ACC112 (cell line): ENCODE measurements at regions not wholly inside any gene's neighbourhood (a gene's known extent, or its start where the extent isn't known, plus 50 kb on each side); places are given as distances from the start of the nearest gene placed in this dataset.

Experiments
- H2AFZ ChIP-seq: fragments of 200-600 bp; sonication (generic); one replicate; pipeline ENCODE4 v1.6.0; 2017; ENCODE audit warnings: antibody characterized with exemption, low read length; ENCODE audit not compliant: unreplicated experiment
- H3K27ac ChIP-seq: fragments of 200-600 bp; sonication (generic); 2 replicates; pipeline ENCODE4 v1.5.1; 2014; ENCODE audit warnings: low read depth, mild to moderate bottlenecking, antibody characterized with exemption, low read length, moderate library complexity
- H3K27me3 ChIP-seq: fragments of 200-600 bp; sonication (generic); 2 replicates; pipeline ENCODE4 v1.6.1; 2014; ENCODE audit warnings: mild to moderate bottlenecking, antibody characterized with exemption, low read length, moderate library complexity, mixed read lengths; ENCODE audit not compliant: insufficient read depth
- H3K36me3 ChIP-seq: fragments of 200-600 bp; sonication (generic); 2 replicates; pipeline ENCODE4 v1.6.1; 2016; ENCODE audit warnings: mild to moderate bottlenecking, antibody characterized with exemption, low read length, moderate library complexity, mixed read lengths; ENCODE audit not compliant: insufficient read depth
- H3K4me1 ChIP-seq: fragments of 200-600 bp; sonication (generic); one replicate; pipeline ENCODE4 v1.6.1; 2016; ENCODE audit warnings: low read length, mixed read lengths; ENCODE audit not compliant: insufficient read depth, unreplicated experiment, control insufficient read depth
- H3K4me3 ChIP-seq: fragments of 200-600 bp; sonication (generic); 2 replicates; pipeline ENCODE4 v1.5.1; 2014; ENCODE audit warnings: mild to moderate bottlenecking, low read depth, low read length
- H3K79me2 ChIP-seq: fragments of 200-600 bp; sonication (generic); one replicate; pipeline ENCODE4 v1.6.0; 2016; ENCODE audit warnings: low read length; ENCODE audit not compliant: control insufficient read depth, unreplicated experiment, insufficient read depth

GRCh38 chr2:143906850-143907249 lies 613.1 kb downstream of the ZEB2 start:
- Histone ChIP-seq H3K4me3 (no peak overlapping the region), H3K27me3 (no peaks in the 10 kb centered on the region), H3K36me3 (no peaks in the 10 kb centered on the region), H2AFZ (no peak overlapping the region), H3K4me1 (peaks cover 1% of the 10 kb centered on the region), H3K79me2 (no peaks in the 10 kb centered on the region), H3K27ac (no peak overlapping the region)

DNA sequence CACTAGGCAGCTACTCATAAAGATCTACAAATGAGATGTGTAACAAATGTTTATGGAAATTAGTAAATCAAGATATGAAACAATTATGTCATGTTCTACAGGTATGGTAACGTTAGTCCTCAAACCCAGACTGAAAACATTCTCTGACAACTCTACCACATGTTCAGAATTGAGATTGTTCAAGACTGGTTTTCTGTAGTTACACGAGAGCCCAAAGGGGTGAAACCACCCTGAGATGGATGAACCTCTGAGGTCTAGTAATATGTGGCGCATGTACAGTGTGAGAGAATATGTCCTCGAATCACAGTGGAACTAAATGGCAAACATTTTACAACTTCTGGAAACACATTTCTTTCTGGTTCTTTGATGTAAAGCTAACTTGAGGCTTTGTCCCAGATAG lies 614.3 kb downstream of the ZEB2 start:
- Histone ChIP-seq H3K27me3 (no peaks in the 10 kb centered on the region), H3K27ac (no peak overlapping the region), H3K4me1 (peaks cover 13% of the 10 kb centered on the region), H2AFZ (no peak overlapping the region), H3K4me3 (no peak overlapping the region), H3K79me2 (no peaks in the 10 kb centered on the region), H3K36me3 (no peaks in the 10 kb centered on the region)

- H2AFZ ChIP-seq = no peak overlapping the region
- no peaks in the 10 kb centered on the region for H3K79me2 ChIP-seq
- H3K36me3 ChIP-seq = no peaks in the 10 kb centered on the region
- H3K27me3 ChIP-seq = no peaks in the 10 kb centered on the region
- no peak overlapping the region for H3K27ac ChIP-seq
- peaks cover 14% of the 10 kb centered on the region for H3K4me1 ChIP-seq
- H3K4me3 ChIP-seq = no peak overlapping the region
Observed at GRCh38 chr2:143903172-143903856, 616.6 kb downstream of the ZEB2 start.

GRCh38 chr2:143901185-143901842 lies 618.6 kb downstream of the ZEB2 start:
- Histone ChIP-seq H3K27ac (peak overlapping the region; percentile 75), H3K27me3 (no peaks in the 10 kb centered on the region), H3K4me1 (peaks cover 14% of the 10 kb centered on the region), H3K36me3 (no peaks in the 10 kb centered on the region), H3K79me2 (no peaks in the 10 kb centered on the region), H2AFZ (peak overlapping the region; percentile 94), H3K4me3 (peak overlapping the region; percentile 68)

GRCh38 chr2:143899987-143900386 lies 619.9 kb downstream of the ZEB2 start:
- Histone ChIP-seq H3K79me2 (no peaks in the 10 kb centered on the region), H3K27me3 (no peaks in the 10 kb centered on the region), H3K27ac (no peak overlapping the region), H2AFZ (no peak overlapping the region), H3K36me3 (no peaks in the 10 kb centered on the region), H3K4me3 (no peak overlapping the region), H3K4me1 (peaks cover 14% of the 10 kb centered on the region)

DNA sequence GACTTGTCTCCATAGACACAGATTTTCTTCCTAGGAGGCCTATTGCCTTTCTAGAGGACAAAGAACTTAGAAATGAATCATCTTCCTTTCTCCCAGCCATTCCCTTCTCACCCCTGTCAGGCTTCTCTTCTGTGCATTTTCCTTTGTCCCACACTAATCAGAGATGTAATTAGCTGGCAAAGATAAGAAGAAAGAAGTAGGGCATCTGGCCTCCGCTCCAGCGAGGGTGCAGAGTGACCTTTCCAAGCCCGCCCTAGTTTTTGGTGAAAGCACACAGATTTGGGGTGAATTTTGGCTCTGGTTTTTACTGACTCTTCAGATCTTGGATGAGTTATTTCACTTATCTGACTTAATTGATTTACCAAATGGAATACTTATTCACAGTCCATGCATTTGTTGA lies 626.5 kb downstream of the ZEB2 start:
- Histone ChIP-seq H3K4me1 (no peaks in the 10 kb centered on the region), H3K79me2 (no peaks in the 10 kb centered on the region), H3K27ac (no peak overlapping the region), H3K36me3 (no peaks in the 10 kb centered on the region), H3K27me3 (no peaks in the 10 kb centered on the region), H2AFZ (no peak overlapping the region), H3K4me3 (no peak overlapping the region)

DNA sequence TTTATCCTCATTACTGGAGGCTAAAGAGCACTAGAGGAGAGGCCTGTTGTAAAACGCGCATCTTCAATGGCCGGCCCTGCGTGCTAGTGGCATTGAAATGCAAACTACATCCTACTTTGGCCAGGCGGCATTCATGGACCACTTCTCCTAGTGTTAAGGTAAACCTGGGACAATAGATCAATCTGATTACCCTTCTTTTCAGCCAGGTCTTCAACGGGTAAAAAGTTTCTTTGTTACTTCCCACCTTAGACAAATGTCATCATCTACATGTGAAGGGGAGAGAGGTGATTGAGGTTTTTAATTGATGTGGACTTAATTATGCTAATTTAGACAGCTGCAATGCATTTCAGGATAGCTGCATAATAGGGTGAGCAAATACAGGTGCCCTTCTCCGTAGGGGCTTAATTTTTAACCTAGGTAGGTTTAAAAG lies 628.0 kb downstream of the ZEB2 start:
- no peak overlapping the region for H2AFZ ChIP-seq
- no peaks in the 10 kb centered on the region for H3K36me3 ChIP-seq
- H3K4me3 ChIP-seq = no peak overlapping the region
- no peaks in the 10 kb centered on the region for H3K4me1 ChIP-seq
- H3K79me2 ChIP-seq = no peaks in the 10 kb centered on the region
- H3K27me3 ChIP-seq = no peaks in the 10 kb centered on the region
- no peak overlapping the region for H3K27ac ChIP-seq

- Histone ChIP-seq H3K79me2 (no peaks in the 10 kb centered on the region), H3K36me3 (no peaks in the 10 kb centered on the region), H3K4me3 (no peak overlapping the region), H3K27ac (no peak overlapping the region), H2AFZ (no peak overlapping the region), H3K27me3 (no peaks in the 10 kb centered on the region), H3K4me1 (no peaks in the 10 kb centered on the region)
Observed at GRCh38 chr2:143890798-143891197, 629.1 kb downstream of the ZEB2 start.

- H3K27ac ChIP-seq = no peak overlapping the region
- H3K27me3 ChIP-seq = no peaks in the 10 kb centered on the region
- no peak overlapping the region for H3K4me3 ChIP-seq
- H3K36me3 ChIP-seq = no peaks in the 10 kb centered on the region
- H2AFZ ChIP-seq = no peak overlapping the region
- no peaks in the 10 kb centered on the region for H3K79me2 ChIP-seq
- no peaks in the 10 kb centered on the region for H3K4me1 ChIP-seq
Observed at GRCh38 chr2:143889216-143889615, 630.7 kb downstream of the ZEB2 start.

DNA sequence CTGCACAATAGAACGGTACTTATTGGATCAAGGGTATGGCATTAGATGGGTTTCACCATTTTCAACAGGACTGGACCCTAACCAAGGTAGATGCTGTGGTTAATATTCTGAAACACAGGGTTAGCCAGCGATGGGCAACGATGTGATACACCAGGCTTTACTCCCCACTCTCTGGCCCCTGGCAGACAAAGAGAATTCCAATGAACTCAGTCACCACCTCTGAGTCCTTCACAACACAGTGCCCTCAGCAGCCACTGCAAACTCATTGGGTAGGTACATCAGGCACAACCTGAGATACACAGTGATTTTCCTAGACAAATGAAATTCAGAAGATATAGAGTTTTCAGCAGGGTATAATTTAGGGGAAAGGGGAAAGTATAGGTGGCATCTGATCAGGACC lies 634.5 kb downstream of the ZEB2 start:
- Histone ChIP-seq H3K36me3 (no peaks in the 10 kb centered on the region), H3K27ac (no peak overlapping the region), H3K4me3 (no peak overlapping the region), H3K4me1 (no peaks in the 10 kb centered on the region), H2AFZ (no peak overlapping the region), H3K79me2 (no peaks in the 10 kb centered on the region), H3K27me3 (no peaks in the 10 kb centered on the region)

DNA sequence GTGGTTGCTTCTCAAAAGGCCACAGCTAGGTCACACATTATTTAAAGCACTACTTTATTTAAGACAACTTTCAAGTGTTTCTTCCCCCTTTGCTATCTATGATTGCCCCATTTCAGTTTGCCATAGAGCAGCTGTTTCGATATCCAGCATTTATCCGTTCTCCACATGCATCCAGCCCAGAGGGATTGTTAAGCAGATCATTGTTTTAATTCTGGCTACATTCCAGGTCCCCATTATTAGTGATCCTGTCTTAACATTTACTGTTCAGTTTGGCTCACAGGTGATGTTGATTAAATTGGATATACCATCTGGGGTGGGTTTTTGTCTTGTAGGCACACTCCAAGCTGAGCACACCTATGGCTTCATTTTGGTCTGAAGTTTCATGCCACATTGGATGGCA lies 638.7 kb downstream of the ZEB2 start:
- H3K27ac ChIP-seq = no peak overlapping the region
- no peaks in the 10 kb centered on the region for H3K79me2 ChIP-seq
- H3K27me3 ChIP-seq = no peaks in the 10 kb centered on the region
- no peaks in the 10 kb centered on the region for H3K36me3 ChIP-seq
- H3K4me1 ChIP-seq = no peaks in the 10 kb centered on the region
- no peak overlapping the region for H2AFZ ChIP-seq
- H3K4me3 ChIP-seq = no peak overlapping the region
